CD4-positive, alpha-beta T cell treated with Interleukin-17A for 1 hour (primary cell): ENCODE measurements at regions not wholly inside any gene's neighbourhood (a gene's known extent, or its start where the extent isn't known, plus 50 kb on each side); places are given as distances from the start of the nearest gene placed in this dataset.

Experiments
- DNase-seq: peaks from one replicate; pipeline ENCODE4 v3.0.0-alpha.2; 2020

- no peak for DNase-seq
Observed at GRCh38 chr1:55635856-55636255, 420.7 kb upstream of the USP24 start.

GRCh38 chr1:55634516-55634915 lies 419.4 kb upstream of the USP24 start:
- DNase-seq = no peak

GRCh38 chr1:55632906-55633305 lies 417.7 kb upstream of the USP24 start:
- DNase-seq = no peak

- no peak for DNase-seq
Observed at GRCh38 chr1:55632058-55632457, 416.9 kb upstream of the USP24 start.

- DNase-seq = no peak
Observed at GRCh38 chr1:55631509-55631908, 416.3 kb upstream of the USP24 start.

- no peak for DNase-seq
Observed at GRCh38 chr1:55626326-55626725, 411.2 kb upstream of the USP24 start.

- no peak for DNase-seq
Observed at GRCh38 chr1:55624766-55625165, 409.6 kb upstream of the USP24 start.

GRCh38 chr1:55623311-55623710 lies 408.1 kb upstream of the USP24 start:
- DNase-seq = no peak

GRCh38 chr1:55622074-55622473 lies 406.9 kb upstream of the USP24 start:
- DNase-seq = no peak

GRCh38 chr1:55618199-55618598 lies 403.0 kb upstream of the USP24 start:
- DNase-seq = no peak

- no peak for DNase-seq
Observed at GRCh38 chr1:55617288-55617982, 402.3 kb upstream of the USP24 start.

GRCh38 chr1:55612988-55613387 lies 397.8 kb upstream of the USP24 start:
- DNase-seq = no peak

- no peak for DNase-seq
Observed at GRCh38 chr1:55611123-55611522, 396.0 kb upstream of the USP24 start.

GRCh38 chr1:55610203-55610602 lies 395.0 kb upstream of the USP24 start:
- no peak for DNase-seq

GRCh38 chr1:55609630-55610029 lies 394.5 kb upstream of the USP24 start:
- DNase-seq = no peak

GRCh38 chr1:55605155-55605554 lies 390.0 kb upstream of the USP24 start:
- no peak for DNase-seq

GRCh38 chr1:55604749-55605148 lies 389.6 kb upstream of the USP24 start:
- no peak for DNase-seq

- DNase-seq = no peak
Observed at GRCh38 chr1:55604179-55604578, 389.0 kb upstream of the USP24 start.

- no peak for DNase-seq
Observed at GRCh38 chr1:55600242-55600641, 385.1 kb upstream of the USP24 start.

- DNase-seq = no peak
Observed at GRCh38 chr1:55597910-55598309, 382.7 kb upstream of the USP24 start.

- no peak for DNase-seq
Observed at GRCh38 chr1:55594701-55595100, 379.5 kb upstream of the USP24 start.

GRCh38 chr1:55593298-55593697 lies 378.1 kb upstream of the USP24 start:
- DNase-seq = no peak

- no peak for DNase-seq
Observed at GRCh38 chr1:55592122-55592521, 377.0 kb upstream of the USP24 start.

- no peak for DNase-seq
Observed at GRCh38 chr1:55589671-55590297, 374.6 kb upstream of the USP24 start.

- DNase-seq = no peak
Observed at GRCh38 chr1:55588309-55588708, 373.1 kb upstream of the USP24 start.
